ENCODE measurements at regions not wholly inside any gene's neighbourhood (a gene's known extent, or its start where the extent isn't known, plus 50 kb on each side); places are given as distances from the start of the nearest gene placed in this dataset.

DNA sequence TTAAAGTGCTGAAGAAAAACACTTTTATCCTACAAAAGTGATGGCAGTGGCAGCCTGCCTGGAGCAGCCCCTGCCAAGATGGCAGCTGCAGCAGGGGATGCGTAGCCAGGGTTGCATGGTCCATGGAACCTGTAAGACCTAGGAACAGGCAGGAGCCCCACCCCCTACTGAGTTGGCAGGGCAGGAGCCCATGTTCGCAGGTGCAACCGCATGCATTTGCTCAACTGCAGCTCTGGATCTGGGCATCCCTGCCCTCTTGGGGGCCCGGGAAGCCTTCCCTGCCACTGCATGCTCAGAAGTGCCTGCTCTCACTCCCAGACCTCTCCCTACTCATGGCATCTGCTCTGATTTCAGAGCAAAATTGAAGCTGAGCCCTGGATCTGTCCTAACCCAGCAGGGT lies 779.6 kb downstream of the CDH18 start:
- no peaks in the 10 kb centered on the region for H3K9me3 ChIP-seq
- intact Hi-C loops (cut with DNase I; ENCODE audit: low total_unique reads) (no loop called here), in situ Hi-C loops (cut with MboI; ENCODE audit: low sequenced_read_pairs in 4 of 4) (no loop called here)
- no peak overlapping the region for H3K4me3 ChIP-seq
- H3K36me3 ChIP-seq = no peaks in the 10 kb centered on the region
- no peak for DNase-seq
- TF ChIP-seq POLR2A (IDR thresholded peaks at IDR 0.05) (no peak), CTCF (IDR thresholded peaks at IDR 0.05 in 4 of 5, conservative IDR thresholded peaks at IDR 0.05 in 1 of 5) (no peak)
- ATAC-seq = no peak
- no peak overlapping the region for H3K27ac ChIP-seq
- H3K27me3 ChIP-seq = no peaks in the 10 kb centered on the region
- H3K4me1 ChIP-seq = no peaks in the 10 kb centered on the region

GRCh38 chr5:19210886-19211285 lies 777.1 kb downstream of the CDH18 start:
- Histone ChIP-seq H3K27me3 (no peaks in the 10 kb centered on the region), H3K9me3 (no peaks in the 10 kb centered on the region), H3K27ac (no peak overlapping the region), H3K4me1 (no peaks in the 10 kb centered on the region), H3K4me3 (no peak overlapping the region), H3K36me3 (no peaks in the 10 kb centered on the region)
- no peak for DNase-seq
- no peak for ATAC-seq
- in situ Hi-C loops (cut with MboI; ENCODE audit: low sequenced_read_pairs in 4 of 4) (no loop called here), intact Hi-C loops (cut with DNase I; ENCODE audit: low total_unique reads) (no loop called here)
- TF ChIP-seq CTCF (IDR thresholded peaks at IDR 0.05 in 4 of 5, conservative IDR thresholded peaks at IDR 0.05 in 1 of 5) = no peak
- TF ChIP-seq POLR2A (IDR thresholded peaks at IDR 0.05) = no peak

DNA sequence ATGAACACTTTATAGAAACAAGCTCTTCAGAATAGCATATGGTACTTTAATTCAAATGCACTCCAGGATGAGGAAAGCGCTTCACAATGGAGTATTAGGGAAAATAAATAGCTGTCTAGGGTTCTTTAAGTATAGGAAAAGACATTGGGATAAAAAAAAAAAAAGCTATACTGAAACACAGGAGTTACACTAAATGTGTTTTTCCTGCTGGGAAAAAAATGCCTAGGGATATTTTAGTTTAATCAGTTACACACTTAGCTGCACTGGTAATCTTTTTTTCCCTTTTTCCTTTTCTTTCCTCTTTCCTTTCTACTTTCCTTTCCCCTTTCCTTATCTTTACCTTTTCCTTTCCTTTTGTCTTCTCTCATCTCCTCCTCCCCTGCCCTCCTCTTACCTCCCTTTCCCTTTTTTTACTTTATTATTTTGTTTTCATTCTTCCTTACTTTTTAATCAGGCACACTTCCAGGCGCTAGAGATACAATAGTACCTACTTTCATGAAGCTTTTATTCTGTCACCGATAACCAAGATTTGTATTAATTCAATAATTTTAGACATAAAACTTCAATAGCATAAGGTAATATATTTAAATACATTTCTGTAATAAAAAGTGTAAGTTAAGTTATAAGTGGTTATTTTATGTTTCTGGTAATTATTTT lies 758.7 kb downstream of the CDH18 start:
- Histone ChIP-seq H3K4me1 (no peaks in the 10 kb centered on the region), H3K9me3 (no peaks in the 10 kb centered on the region), H3K27ac (no peak overlapping the region), H3K27me3 (no peaks in the 10 kb centered on the region), H3K36me3 (no peaks in the 10 kb centered on the region), H3K4me3 (no peak overlapping the region)
- DNase-seq (no peak), ATAC-seq (no peak)
- intact Hi-C loops (cut with DNase I; ENCODE audit: low total_unique reads) (no loop called here), in situ Hi-C loops (cut with MboI; ENCODE audit: low sequenced_read_pairs in 4 of 4) (no loop called here)
- TF ChIP-seq POLR2A (IDR thresholded peaks at IDR 0.05) (no peak), CTCF (IDR thresholded peaks at IDR 0.05 in 4 of 5, conservative IDR thresholded peaks at IDR 0.05 in 1 of 5) (no peak)

DNA sequence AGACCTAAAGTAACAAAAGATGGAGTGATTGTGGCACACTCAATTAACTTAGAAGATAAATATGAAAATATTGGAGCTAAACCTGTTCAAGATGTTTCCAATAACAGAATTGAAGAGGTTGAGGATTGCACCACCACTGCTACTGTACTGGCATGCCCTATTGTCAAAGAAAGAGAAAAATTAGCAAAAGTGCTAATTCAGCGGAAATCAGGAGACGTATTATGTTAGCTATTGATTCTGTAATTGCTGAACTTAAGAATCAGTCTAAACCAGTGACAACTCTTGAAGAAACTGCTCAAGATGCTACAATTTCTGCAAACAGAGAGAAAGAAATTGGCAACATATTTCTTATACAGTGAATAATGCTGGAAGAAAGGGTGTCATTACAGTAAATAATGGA lies 754.4 kb downstream of the CDH18 start:
- Histone ChIP-seq H3K27ac (no peak overlapping the region), H3K4me3 (no peak overlapping the region), H3K9me3 (no peaks in the 10 kb centered on the region), H3K36me3 (no peaks in the 10 kb centered on the region), H3K27me3 (no peaks in the 10 kb centered on the region), H3K4me1 (no peaks in the 10 kb centered on the region)
- no peak for ATAC-seq
- DNase-seq = no peak
- no peak for TF ChIP-seq CTCF (IDR thresholded peaks at IDR 0.05 in 4 of 5, conservative IDR thresholded peaks at IDR 0.05 in 1 of 5)
- TF ChIP-seq POLR2A (IDR thresholded peaks at IDR 0.05) = no peak
- intact Hi-C loops (cut with DNase I; ENCODE audit: low total_unique reads) (no loop called here), in situ Hi-C loops (cut with MboI; ENCODE audit: low sequenced_read_pairs in 4 of 4) (no loop called here)

DNA sequence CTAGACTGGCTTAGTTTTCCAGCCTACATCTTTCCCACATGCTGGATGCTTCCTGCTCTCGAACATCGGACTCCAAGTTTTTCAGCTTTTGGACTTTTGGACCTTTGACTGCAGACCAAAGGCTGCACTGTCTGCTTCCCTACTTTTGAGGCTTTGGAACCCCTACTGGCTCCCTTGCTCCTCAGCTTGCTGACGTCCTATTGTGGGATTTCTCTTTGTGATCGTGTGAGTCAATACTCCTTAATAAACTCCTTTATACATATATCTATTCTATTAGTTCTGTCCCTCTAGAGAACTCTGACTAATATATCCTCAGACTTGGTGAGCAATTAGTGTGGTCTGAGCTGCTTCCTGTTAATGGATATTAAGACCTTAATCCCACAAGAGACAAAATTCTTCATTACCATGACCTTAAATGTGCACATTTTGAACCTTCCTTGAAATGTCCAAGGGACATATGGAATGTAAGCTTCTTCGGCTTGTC lies 752.9 kb downstream of the CDH18 start:
- DNase-seq (no peak), ATAC-seq (no peak)
- no peaks in the 10 kb centered on the region for H3K27me3 ChIP-seq
- no peak overlapping the region for H3K4me3 ChIP-seq
- no peaks in the 10 kb centered on the region for H3K9me3 ChIP-seq
- H3K27ac ChIP-seq = no peak overlapping the region
- intact Hi-C loops (cut with DNase I; ENCODE audit: low total_unique reads) (no loop called here), in situ Hi-C loops (cut with MboI; ENCODE audit: low sequenced_read_pairs in 4 of 4) (no loop called here)
- H3K4me1 ChIP-seq = no peaks in the 10 kb centered on the region
- TF ChIP-seq POLR2A (IDR thresholded peaks at IDR 0.05) (no peak), CTCF (IDR thresholded peaks at IDR 0.05 in 4 of 5, conservative IDR thresholded peaks at IDR 0.05 in 1 of 5) (no peak)
- H3K36me3 ChIP-seq = no peaks in the 10 kb centered on the region
